Nephron (organoid): ENCODE measurements at regions not wholly inside any gene's neighbourhood (a gene's known extent, or its start where the extent isn't known, plus 50 kb on each side); places are given as distances from the start of the nearest gene placed in this dataset.
A peak's percentile ranks its signal among the peaks of the same experiment; 100 is the strongest.

ENCODE experiments used
- H3K27ac Mint-ChIP-seq, 3 experiments: 2 replicates each; pipeline ENCODE4 v1.8.0; 2020; ENCODE audit warnings: mixed read lengths in 3 of 3, mild to moderate bottlenecking in 2 of 3, moderate library complexity in 1 of 3
- H3K27me3 Mint-ChIP-seq: 2 replicates; pipeline ENCODE4 v1.8.0; 2021; ENCODE audit warnings: low read depth, mild to moderate bottlenecking, moderate library complexity, mixed read lengths
- H3K36me3 Mint-ChIP-seq: 2 replicates; pipeline ENCODE4 v1.8.0; 2020; ENCODE audit warnings: low read depth, mixed read lengths
- H3K4me1 Mint-ChIP-seq: 2 replicates; pipeline ENCODE4 v1.8.0; 2020; ENCODE audit warnings: mixed read lengths
- H3K4me3 Mint-ChIP-seq, 3 experiments: 2 replicates each; pipeline ENCODE4 v1.8.0; 2020; ENCODE audit warnings: mild to moderate bottlenecking in 3 of 3, mixed read lengths in 3 of 3, moderate library complexity in 2 of 3
- H3K9me3 Mint-ChIP-seq: 2 replicates; pipeline ENCODE4 v1.8.0; 2020; ENCODE audit warnings: mixed read lengths
- TF ChIP-seq, protein P1 (sequence below), 3 experiments: fragments of 200-600 bp; sonication (generic); IDR thresholded peaks; one replicate each; pipeline ENCODE4 v1.5.0; 2021; ENCODE audit warnings: antibody characterized with exemption in 3 of 3; ENCODE audit not compliant: unreplicated experiment in 3 of 3

DNA sequence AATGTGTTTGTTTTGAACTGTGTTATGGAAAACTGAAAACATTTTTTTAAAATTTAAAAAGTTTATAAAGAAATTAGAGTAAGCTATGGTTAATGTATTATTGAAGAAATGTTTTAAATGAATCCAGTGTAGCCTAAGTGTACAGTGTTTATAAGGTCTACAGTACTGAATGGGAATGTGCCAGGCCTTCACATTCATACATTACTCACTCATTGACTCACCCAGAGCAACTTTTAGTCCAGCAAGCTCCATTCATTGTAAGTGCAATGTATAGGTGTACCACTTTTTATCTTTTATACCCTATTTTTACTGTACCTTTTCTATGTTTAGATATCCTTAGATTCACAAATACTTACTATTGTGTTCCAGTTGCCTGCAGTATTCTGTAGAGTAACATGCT, 215.1 kb upstream of the THUMPD2 start:
- H3K27ac Mint-ChIP-seq, result no peak overlapping the region
- TF ChIP-seq, protein P1, sequence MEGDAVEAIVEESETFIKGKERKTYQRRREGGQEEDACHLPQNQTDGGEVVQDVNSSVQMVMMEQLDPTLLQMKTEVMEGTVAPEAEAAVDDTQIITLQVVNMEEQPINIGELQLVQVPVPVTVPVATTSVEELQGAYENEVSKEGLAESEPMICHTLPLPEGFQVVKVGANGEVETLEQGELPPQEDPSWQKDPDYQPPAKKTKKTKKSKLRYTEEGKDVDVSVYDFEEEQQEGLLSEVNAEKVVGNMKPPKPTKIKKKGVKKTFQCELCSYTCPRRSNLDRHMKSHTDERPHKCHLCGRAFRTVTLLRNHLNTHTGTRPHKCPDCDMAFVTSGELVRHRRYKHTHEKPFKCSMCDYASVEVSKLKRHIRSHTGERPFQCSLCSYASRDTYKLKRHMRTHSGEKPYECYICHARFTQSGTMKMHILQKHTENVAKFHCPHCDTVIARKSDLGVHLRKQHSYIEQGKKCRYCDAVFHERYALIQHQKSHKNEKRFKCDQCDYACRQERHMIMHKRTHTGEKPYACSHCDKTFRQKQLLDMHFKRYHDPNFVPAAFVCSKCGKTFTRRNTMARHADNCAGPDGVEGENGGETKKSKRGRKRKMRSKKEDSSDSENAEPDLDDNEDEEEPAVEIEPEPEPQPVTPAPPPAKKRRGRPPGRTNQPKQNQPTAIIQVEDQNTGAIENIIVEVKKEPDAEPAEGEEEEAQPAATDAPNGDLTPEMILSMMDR (IDR thresholded peaks at IDR 0.05; ENCODE audit: unreplicated experiment in 3 of 3), result no peak
- H3K27me3 Mint-ChIP-seq, result no peaks in the 10 kb centered on the region
- H3K9me3 Mint-ChIP-seq, result no peaks in the 10 kb centered on the region
- H3K4me3 Mint-ChIP-seq, result no peak overlapping the region
- peaks cover 10% of the 10 kb centered on the region for H3K4me1 Mint-ChIP-seq
- no peaks in the 10 kb centered on the region for H3K36me3 Mint-ChIP-seq

DNA sequence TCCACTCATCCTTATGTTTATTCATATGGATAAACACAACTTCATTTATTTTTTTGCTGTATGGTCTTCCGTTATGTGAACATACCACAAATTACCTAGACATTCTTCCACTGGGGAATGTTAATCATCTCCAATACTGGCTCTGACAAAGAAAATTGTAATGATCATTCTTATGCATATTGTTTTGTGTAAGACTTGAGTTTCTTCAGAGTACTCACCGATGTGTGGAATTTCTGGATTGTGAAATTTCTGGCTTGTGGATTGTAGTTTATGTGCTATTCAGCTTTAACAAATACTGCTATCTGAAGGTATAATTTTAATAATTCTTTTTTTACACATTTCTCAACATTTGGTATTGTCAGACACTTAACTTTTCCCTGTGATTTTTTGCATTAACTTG, 212.2 kb upstream of the THUMPD2 start:
- H3K27ac Mint-ChIP-seq, result no peak overlapping the region
- TF ChIP-seq, protein P1 (IDR thresholded peaks at IDR 0.05; ENCODE audit: unreplicated experiment in 3 of 3), result no peak

GRCh38 chr2:39990335-39990900, 211.4 kb upstream of the THUMPD2 start:
- TF ChIP-seq, protein P1 (IDR thresholded peaks at IDR 0.05; ENCODE audit: unreplicated experiment in 3 of 3), result no peak
- no peaks in the 10 kb centered on the region for H3K36me3 Mint-ChIP-seq
- no peaks in the 10 kb centered on the region for H3K27me3 Mint-ChIP-seq
- H3K4me3 Mint-ChIP-seq, result no peak overlapping the region
- H3K9me3 Mint-ChIP-seq, result peaks cover 7% of the 10 kb centered on the region
- H3K27ac Mint-ChIP-seq, result no peak overlapping the region
- no peaks in the 10 kb centered on the region for H3K4me1 Mint-ChIP-seq

More for the DNA sequence above, 212.2 kb upstream of the THUMPD2 start:
- no peaks in the 10 kb centered on the region for H3K4me1 Mint-ChIP-seq
- H3K27me3 Mint-ChIP-seq, result no peaks in the 10 kb centered on the region
- no peak overlapping the region for H3K4me3 Mint-ChIP-seq
- H3K9me3 Mint-ChIP-seq, result peaks cover 4% of the 10 kb centered on the region
- no peaks in the 10 kb centered on the region for H3K36me3 Mint-ChIP-seq

DNA sequence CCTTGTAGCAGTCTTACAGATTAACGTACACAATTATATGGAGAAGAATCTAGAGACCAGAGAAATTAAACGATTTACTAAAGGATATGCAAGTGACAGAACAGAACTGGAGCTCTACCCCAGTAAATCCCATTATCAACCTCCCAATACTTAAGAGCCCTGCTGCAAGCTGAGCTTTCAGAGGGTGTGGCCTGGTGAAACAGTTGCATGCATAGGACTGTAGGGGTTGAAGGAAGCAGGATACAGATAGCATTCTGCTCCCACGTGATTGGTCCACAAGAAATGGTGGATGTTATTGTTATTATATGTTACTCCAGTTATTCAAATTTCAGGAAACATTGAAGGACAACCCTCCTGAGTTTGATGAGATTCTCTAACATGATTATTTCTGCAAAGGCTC, 210.8 kb upstream of the THUMPD2 start:
- Mint-ChIP-seq H3K36me3 (no peaks in the 10 kb centered on the region), H3K9me3 (peaks cover 10% of the 10 kb centered on the region), H3K27ac (no peak overlapping the region), H3K4me1 (no peaks in the 10 kb centered on the region), H3K4me3 (no peak overlapping the region), H3K27me3 (no peaks in the 10 kb centered on the region)
- TF ChIP-seq, protein P1 (IDR thresholded peaks at IDR 0.05; ENCODE audit: unreplicated experiment in 3 of 3), result no peak

GRCh38 chr2:39981883-39982311, 202.8 kb upstream of the THUMPD2 start:
- no peaks in the 10 kb centered on the region for H3K36me3 Mint-ChIP-seq
- H3K9me3 Mint-ChIP-seq, result peaks cover 19% of the 10 kb centered on the region
- no peaks in the 10 kb centered on the region for H3K27me3 Mint-ChIP-seq
- H3K4me1 Mint-ChIP-seq, result no peaks in the 10 kb centered on the region
- no peak overlapping the region for H3K27ac Mint-ChIP-seq
- no peak overlapping the region for H3K4me3 Mint-ChIP-seq
- TF ChIP-seq, protein P1 (IDR thresholded peaks at IDR 0.05; ENCODE audit: unreplicated experiment in 3 of 3), result no peak

GRCh38 chr2:39975476-39976020, 196.5 kb upstream of the THUMPD2 start:
- Mint-ChIP-seq H3K36me3 (no peaks in the 10 kb centered on the region), H3K27me3 (no peaks in the 10 kb centered on the region), H3K4me1 (no peaks in the 10 kb centered on the region), H3K9me3 (peaks cover 13% of the 10 kb centered on the region), H3K4me3 (no peak overlapping the region), H3K27ac (peak overlapping the region in 1 of 3 experiments; percentile 66)
- TF ChIP-seq, protein P1 (IDR thresholded peaks at IDR 0.05; ENCODE audit: unreplicated experiment in 3 of 3), result no peak
